Stomach (tissue), 4 donors: ENCODE measurements at regions not wholly inside any gene's neighbourhood (a gene's known extent, or its start where the extent isn't known, plus 50 kb on each side); places are given as distances from the start of the nearest gene placed in this dataset.
"Not testable (repeated sequence)": the region's sequence is repeated elsewhere in the genome, so short reads cannot be mapped to it uniquely, and the experiment has no call there.

Experiments
- CTCF ChIP-seq, 7 experiments: fragments of 450-650 bp in 4 of 7; fragments of 200-600 bp in 3 of 7; sonication (generic) in 3 of 7; IDR thresholded peaks; one replicate each; pipeline ENCODE4 v1.5.1; 2016 to 2019; ENCODE audit warnings: antibody characterized with exemption in 7 of 7, control low read depth in 2 of 7, mild to moderate bottlenecking in 1 of 7
- EP300 ChIP-seq: sonication (generic); formaldehyde crosslinking; IDR thresholded peaks from one replicate; pipeline ENCODE4 v1.6.1; 2017; ENCODE audit warnings: antibody characterized with exemption
- POLR2A ChIP-seq, 4 donors: fragments of 450-650 bp; IDR thresholded peaks; one replicate each; pipeline ENCODE4 v1.6.1; 2016; ENCODE audit warnings: antibody characterized with exemption in 4 of 4, control low read depth in 2 of 4, mild to moderate bottlenecking in 1 of 4, moderate library complexity in 1 of 4
- POLR2AphosphoS5 ChIP-seq, 3 donors: sonication (generic); formaldehyde crosslinking; IDR thresholded peaks; one replicate each; pipeline ENCODE4 v1.6.1; 2016; ENCODE audit warnings: antibody characterized with exemption in 3 of 3

- not testable (repeated sequence) for TF ChIP-seq POLR2A (IDR thresholded peaks at IDR 0.05); CTCF (IDR thresholded peaks at IDR 0.05); POLR2AphosphoS5 (IDR thresholded peaks at IDR 0.05); EP300
Observed at GRCh38 chr1:149269833-149270232, 166.5 kb upstream of the NBPF9 start.
